Effector memory CD8-positive, alpha-beta T cell (primary cell): ENCODE measurements at regions not wholly inside any gene's neighbourhood (a gene's known extent, or its start where the extent isn't known, plus 50 kb on each side); places are given as distances from the start of the nearest gene placed in this dataset.
"Not testable (repeated sequence)": the region's sequence is repeated elsewhere in the genome, so short reads cannot be mapped to it uniquely, and the experiment has no call there.

Source experiments
- ATAC-seq: fragments of 150-1000 bp; cut with Tn5 transposase; replicated peaks from 2 replicates; pipeline ENCODE4 v1.10.0; 2021; ENCODE audit warnings: mild to moderate bottlenecking, moderate library complexity
- DNase-seq, 3 experiments: peaks; one replicate each; pipeline ENCODE4 v3.0.0; 2021
- H3K27ac Mint-ChIP-seq, 2 donors: one replicate each; pipeline ENCODE4 v1.8.0; 2022; ENCODE audit warnings: mild to moderate bottlenecking in 2 of 2, mixed read lengths in 2 of 2, moderate library complexity in 2 of 2
- H3K27me3 Mint-ChIP-seq, 2 donors: one replicate each; pipeline ENCODE4 v1.8.0; 2022; ENCODE audit warnings: mixed read lengths in 2 of 2
- H3K36me3 Mint-ChIP-seq: one replicate; pipeline ENCODE4 v1.8.0; 2022; ENCODE audit warnings: mild to moderate bottlenecking, moderate library complexity, mixed read lengths; ENCODE audit not compliant: insufficient read depth
- H3K4me1 Mint-ChIP-seq, 2 donors: one replicate each; pipeline ENCODE4 v1.8.0; 2022; ENCODE audit warnings: low read depth in 2 of 2, mixed read lengths in 2 of 2
- H3K4me3 Mint-ChIP-seq, 2 donors: one replicate each; pipeline ENCODE4 v1.8.0; 2022; ENCODE audit warnings: mild to moderate bottlenecking in 2 of 2, mixed read lengths in 2 of 2, moderate library complexity in 2 of 2
- H3K9me3 Mint-ChIP-seq, 2 donors: one replicate each; pipeline ENCODE4 v1.8.0; 2022; ENCODE audit warnings: mixed read lengths in 2 of 2

- H3K9me3 Mint-ChIP-seq = no peaks in the 10 kb centered on the region
- peaks cover 7 to 15% of the 10 kb centered on the region in 2 donors for H3K27me3 Mint-ChIP-seq
- ATAC-seq (no peak), DNase-seq (no peak)
- H3K36me3 Mint-ChIP-seq = no peaks in the 10 kb centered on the region
- no peak overlapping the region for H3K27ac Mint-ChIP-seq
- peaks cover 3 to 5% of the 10 kb centered on the region in 2 donors for H3K4me1 Mint-ChIP-seq
- no peak overlapping the region for H3K4me3 Mint-ChIP-seq
Measured at GRCh38 chr17:59485015-59485414, 80.4 kb upstream of the DHX40 start.

GRCh38 chr17:59485946-59486345 lies 79.5 kb upstream of the DHX40 start:
- Mint-ChIP-seq H3K27ac (no peak overlapping the region), H3K9me3 (no peaks in the 10 kb centered on the region), H3K4me1 (peaks cover 3 to 5% of the 10 kb centered on the region in 2 donors), H3K36me3 (no peaks in the 10 kb centered on the region), H3K27me3 (peaks cover 7 to 10% of the 10 kb centered on the region in 2 donors), H3K4me3 (no peak overlapping the region)
- ATAC-seq (no peak), DNase-seq (no peak)

GRCh38 chr17:59487161-59487873 lies 78.1 kb upstream of the DHX40 start:
- Mint-ChIP-seq H3K36me3 (no peaks in the 10 kb centered on the region), H3K4me1 (peaks cover 3 to 5% of the 10 kb centered on the region in 2 donors), H3K27ac (no peak overlapping the region), H3K9me3 (no peaks in the 10 kb centered on the region), H3K27me3 (peaks cover 7 to 10% of the 10 kb centered on the region in 2 donors), H3K4me3 (no peak overlapping the region)
- no peak for DNase-seq
- no peak for ATAC-seq

- no peak for ATAC-seq
- peaks cover 7 to 10% of the 10 kb centered on the region in 2 donors for H3K27me3 Mint-ChIP-seq
- H3K27ac Mint-ChIP-seq = no peak overlapping the region
- peaks cover 2% of the 10 kb centered on the region in 2 donors for H3K4me1 Mint-ChIP-seq
- no peaks in the 10 kb centered on the region for H3K9me3 Mint-ChIP-seq
- no peak overlapping the region for H3K4me3 Mint-ChIP-seq
- DNase-seq = no peak
- H3K36me3 Mint-ChIP-seq = no peaks in the 10 kb centered on the region
Measured at GRCh38 chr17:59488805-59489204, 76.6 kb upstream of the DHX40 start.

- H3K27me3 Mint-ChIP-seq = peaks cover 10 to 13% of the 10 kb centered on the region in 2 donors
- H3K9me3 Mint-ChIP-seq = no peaks in the 10 kb centered on the region
- no peak overlapping the region for H3K4me3 Mint-ChIP-seq
- H3K27ac Mint-ChIP-seq = no peak overlapping the region
- DNase-seq (no peak), ATAC-seq (no peak)
- H3K36me3 Mint-ChIP-seq = no peaks in the 10 kb centered on the region
- H3K4me1 Mint-ChIP-seq = no peaks in the 10 kb centered on the region
Measured at GRCh38 chr17:59490216-59490615, 75.2 kb upstream of the DHX40 start.

- ATAC-seq (no peak), DNase-seq (no peak)
- Mint-ChIP-seq H3K27me3 (peaks cover 10 to 14% of the 10 kb centered on the region in 2 donors), H3K4me1 (no peaks in the 10 kb centered on the region), H3K9me3 (no peaks in the 10 kb centered on the region), H3K27ac (no peak overlapping the region), H3K36me3 (no peaks in the 10 kb centered on the region), H3K4me3 (no peak overlapping the region)
Measured at GRCh38 chr17:59491353-59492090, 73.9 kb upstream of the DHX40 start.

GRCh38 chr17:59492091-59492451 lies 73.3 kb upstream of the DHX40 start:
- no peaks in the 10 kb centered on the region for H3K9me3 Mint-ChIP-seq

GRCh38 chr17:59493867-59494266 lies 71.5 kb upstream of the DHX40 start:
- Mint-ChIP-seq H3K4me3 (no peak overlapping the region), H3K36me3 (no peaks in the 10 kb centered on the region), H3K27ac (no peak overlapping the region), H3K4me1 (no peaks in the 10 kb centered on the region), H3K27me3 (peaks cover 10 to 16% of the 10 kb centered on the region in 2 donors), H3K9me3 (no peaks in the 10 kb centered on the region)
- DNase-seq = no peak
- ATAC-seq = no peak

More at GRCh38 chr17:59492091-59492451, 73.3 kb upstream of the DHX40 start:
- Mint-ChIP-seq H3K4me1 (no peaks in the 10 kb centered on the region), H3K36me3 (no peaks in the 10 kb centered on the region), H3K4me3 (no peak overlapping the region), H3K27me3 (peaks cover 10 to 14% of the 10 kb centered on the region in 2 donors), H3K27ac (no peak overlapping the region)
- no peak for DNase-seq
- ATAC-seq = no peak

GRCh38 chr17:59494757-59495368 lies 70.5 kb upstream of the DHX40 start:
- no peak overlapping the region for H3K27ac Mint-ChIP-seq
- no peak overlapping the region for H3K4me3 Mint-ChIP-seq

GRCh38 chr17:59496178-59496577 lies 69.2 kb upstream of the DHX40 start:
- H3K4me1 Mint-ChIP-seq = no peaks in the 10 kb centered on the region
- H3K36me3 Mint-ChIP-seq = no peaks in the 10 kb centered on the region
- ATAC-seq (no peak), DNase-seq (no peak)
- H3K9me3 Mint-ChIP-seq = no peaks in the 10 kb centered on the region
- H3K27me3 Mint-ChIP-seq = peaks cover 10 to 19% of the 10 kb centered on the region in 2 donors
- no peak overlapping the region for H3K4me3 Mint-ChIP-seq
- no peak overlapping the region for H3K27ac Mint-ChIP-seq

More at GRCh38 chr17:59494757-59495368, 70.5 kb upstream of the DHX40 start:
- Mint-ChIP-seq H3K36me3 (no peaks in the 10 kb centered on the region), H3K9me3 (no peaks in the 10 kb centered on the region), H3K4me1 (no peaks in the 10 kb centered on the region), H3K27me3 (peaks cover 10 to 19% of the 10 kb centered on the region in 2 donors)
- no peak for ATAC-seq
- no peak for DNase-seq

- Mint-ChIP-seq H3K4me1 (no peaks in the 10 kb centered on the region), H3K27ac (no peak overlapping the region), H3K9me3 (no peaks in the 10 kb centered on the region), H3K4me3 (no peak overlapping the region), H3K36me3 (no peaks in the 10 kb centered on the region), H3K27me3 (peaks cover 0 to 12% of the 10 kb centered on the region in 2 donors)
- no peak for ATAC-seq
- DNase-seq = no peak
Measured at GRCh38 chr17:59498530-59499307, 66.7 kb upstream of the DHX40 start.

GRCh38 chr17:59500086-59500655 lies 65.2 kb upstream of the DHX40 start:
- not testable (repeated sequence) for H3K4me1 Mint-ChIP-seq

GRCh38 chr17:59501690-59502089 lies 63.7 kb upstream of the DHX40 start:
- Mint-ChIP-seq H3K36me3 (peaks cover 3% of the 10 kb centered on the region), H3K27me3 (peaks cover 5 to 12% of the 10 kb centered on the region in 2 donors), H3K4me3 (no peak overlapping the region), H3K4me1 (no peaks in the 10 kb centered on the region), H3K27ac (no peak overlapping the region), H3K9me3 (no peaks in the 10 kb centered on the region)
- DNase-seq (no peak), ATAC-seq (no peak)

More at GRCh38 chr17:59500086-59500655, 65.2 kb upstream of the DHX40 start:
- not testable (repeated sequence) for DNase-seq, H3K27me3 Mint-ChIP-seq, H3K27ac Mint-ChIP-seq, ATAC-seq, H3K4me3 Mint-ChIP-seq, H3K9me3 Mint-ChIP-seq, H3K36me3 Mint-ChIP-seq
